Brain microvascular endothelial cell (primary cell): ENCODE measurements at regions not wholly inside any gene's neighbourhood (a gene's known extent, or its start where the extent isn't known, plus 50 kb on each side); places are given as distances from the start of the nearest gene placed in this dataset.

ENCODE experiments used
- DNase-seq: peaks from one replicate; pipeline ENCODE4 v3.0.0-alpha.2; 2020
- H3K27ac ChIP-seq: fragments of 250-450 bp; sonication (Bioruptor Pico); 2 replicates; pipeline ENCODE4 v1.5.1; 2020; ENCODE audit warnings: mild to moderate bottlenecking, moderate library complexity
- H3K27me3 ChIP-seq: fragments of 250-450 bp; sonication (Bioruptor Pico); replicated peaks from 2 replicates; pipeline ENCODE4 v1.5.1; 2020; ENCODE audit warnings: mild to moderate bottlenecking
- H3K36me3 ChIP-seq: fragments of 250-450 bp; sonication (Bioruptor Pico); replicated peaks from 2 replicates; pipeline ENCODE4 v1.5.1; 2020; ENCODE audit warnings: mild to moderate bottlenecking
- H3K4me3 ChIP-seq: 2 replicates; pipeline ENCODE4 v1.5.1; 2011; ENCODE audit warnings: low read depth, mild to moderate bottlenecking, control low read depth, low read length, moderate library complexity
- CTCF ChIP-seq: IDR thresholded peaks from 2 replicates; pipeline ENCODE4 v1.5.1; 2011; ENCODE audit warnings: low read depth, mild to moderate bottlenecking, moderate library complexity, low read length, control low read depth, inconsistent platforms; ENCODE audit errors: missing control alignments
- in situ Hi-C: cut with HindIII; loops from 2 replicates; pipeline ENCODE4 v1.10.0; 2017; ENCODE audit warnings: low sequenced_read_pairs, low pct_ligation_motif_present

- no peak for DNase-seq
- no peak for TF ChIP-seq CTCF
- in situ Hi-C loops: no loop called here
- Histone ChIP-seq H3K27ac (peak overlapping the region; percentile 96), H3K36me3 (no peaks in the 10 kb centered on the region), H3K27me3 (no peaks in the 10 kb centered on the region), H3K4me3 (no peak overlapping the region)
Observed at GRCh38 chr1:94324178-94324544, 86.8 kb upstream of the ARHGAP29 start.

DNA sequence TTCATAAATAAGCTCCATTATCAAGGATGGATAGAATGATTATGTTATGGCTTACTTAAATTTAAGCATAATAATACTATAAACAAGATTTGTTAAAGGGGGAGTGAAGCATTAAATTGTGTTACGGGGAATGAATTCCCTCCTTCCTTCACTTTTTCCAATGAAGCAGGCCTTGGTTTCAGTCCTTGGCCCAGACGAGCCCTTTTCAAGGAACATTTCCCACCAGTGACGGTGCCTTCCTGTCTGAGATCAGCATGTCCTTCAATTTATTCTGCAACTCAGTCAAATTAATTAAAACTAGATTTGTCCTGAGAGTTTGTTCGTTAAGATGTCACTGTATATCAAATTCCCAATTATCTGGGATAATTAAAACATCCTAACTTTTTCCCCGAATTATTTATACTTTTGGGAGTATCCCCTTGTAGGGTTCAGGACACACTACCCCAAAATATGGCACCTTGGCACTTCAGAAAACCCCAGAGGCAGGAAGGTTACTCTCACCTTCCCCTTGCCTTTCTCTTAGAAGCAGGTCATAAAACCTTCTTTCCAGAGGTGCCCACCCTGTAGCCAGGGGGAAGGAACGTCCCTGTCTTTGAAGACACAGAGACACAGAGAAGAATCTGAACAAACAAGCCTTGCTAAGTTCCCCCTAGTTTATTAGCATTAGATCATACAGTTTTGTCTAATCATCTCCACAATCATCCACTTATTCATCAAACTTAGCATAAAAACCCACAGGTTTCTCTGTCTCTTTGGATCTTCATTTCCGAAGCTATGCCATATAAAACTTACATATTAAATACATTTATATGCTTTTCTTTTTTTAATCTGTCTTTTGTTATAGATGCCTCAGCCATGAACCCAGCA lies 86.2 kb upstream of the ARHGAP29 start:
- H3K36me3 ChIP-seq: no peaks in the 10 kb centered on the region
- DNase-seq: no peak
- no peaks in the 10 kb centered on the region for H3K27me3 ChIP-seq
- in situ Hi-C loops: no loop called here
- no peak for TF ChIP-seq CTCF
- H3K4me3 ChIP-seq: no peak overlapping the region
- peak overlapping the region; percentile 96 for H3K27ac ChIP-seq

DNA sequence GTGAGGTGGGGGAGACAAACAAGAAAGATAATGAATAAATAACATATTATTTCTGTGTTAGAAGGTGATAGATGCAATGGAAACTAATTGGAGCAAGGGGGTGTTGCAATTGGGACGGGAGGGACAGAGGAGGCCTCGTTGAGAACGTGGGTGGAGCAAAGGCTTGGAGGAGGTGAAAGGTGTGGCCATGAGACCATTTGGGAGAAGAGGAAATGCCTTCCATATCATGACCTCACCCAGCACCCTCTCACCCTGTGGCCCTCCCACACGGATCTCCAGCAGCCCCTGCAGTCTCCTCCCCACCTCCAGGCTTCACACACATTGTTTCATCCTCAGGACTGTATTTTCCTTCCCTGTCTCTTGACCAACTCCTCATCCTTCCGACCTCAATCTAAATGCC lies 85.3 kb upstream of the ARHGAP29 start:
- Histone ChIP-seq H3K36me3 (no peaks in the 10 kb centered on the region), H3K4me3 (no peak overlapping the region), H3K27ac (peak overlapping the region; percentile 96), H3K27me3 (no peaks in the 10 kb centered on the region)
- TF ChIP-seq CTCF: no peak
- DNase-seq: peak; percentile 55
- in situ Hi-C loops: no loop called here

DNA sequence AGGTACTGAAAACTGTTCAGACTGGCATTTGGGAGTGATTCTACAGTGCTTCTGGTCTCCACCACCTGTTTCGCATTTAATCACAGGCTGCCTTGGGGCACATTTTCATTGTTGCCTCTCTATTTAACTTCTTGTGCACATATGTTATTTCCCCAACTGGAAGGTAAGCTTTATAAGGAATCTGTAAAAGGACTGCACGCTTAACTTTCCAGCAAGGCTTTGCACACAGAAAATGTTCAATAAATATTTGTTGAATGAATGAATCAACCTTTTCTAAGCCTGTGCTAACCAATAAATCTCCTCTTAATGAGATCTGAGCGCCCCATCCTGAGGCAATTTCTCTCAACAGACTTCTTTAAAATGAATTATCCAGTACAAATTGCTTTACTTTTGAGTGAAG lies 84.3 kb upstream of the ARHGAP29 start:
- no peaks in the 10 kb centered on the region for H3K36me3 ChIP-seq
- no peaks in the 10 kb centered on the region for H3K27me3 ChIP-seq
- no peak overlapping the region for H3K4me3 ChIP-seq
- no peak overlapping the region for H3K27ac ChIP-seq
- in situ Hi-C loops: no loop called here
- DNase-seq: no peak
- TF ChIP-seq CTCF: no peak

DNA sequence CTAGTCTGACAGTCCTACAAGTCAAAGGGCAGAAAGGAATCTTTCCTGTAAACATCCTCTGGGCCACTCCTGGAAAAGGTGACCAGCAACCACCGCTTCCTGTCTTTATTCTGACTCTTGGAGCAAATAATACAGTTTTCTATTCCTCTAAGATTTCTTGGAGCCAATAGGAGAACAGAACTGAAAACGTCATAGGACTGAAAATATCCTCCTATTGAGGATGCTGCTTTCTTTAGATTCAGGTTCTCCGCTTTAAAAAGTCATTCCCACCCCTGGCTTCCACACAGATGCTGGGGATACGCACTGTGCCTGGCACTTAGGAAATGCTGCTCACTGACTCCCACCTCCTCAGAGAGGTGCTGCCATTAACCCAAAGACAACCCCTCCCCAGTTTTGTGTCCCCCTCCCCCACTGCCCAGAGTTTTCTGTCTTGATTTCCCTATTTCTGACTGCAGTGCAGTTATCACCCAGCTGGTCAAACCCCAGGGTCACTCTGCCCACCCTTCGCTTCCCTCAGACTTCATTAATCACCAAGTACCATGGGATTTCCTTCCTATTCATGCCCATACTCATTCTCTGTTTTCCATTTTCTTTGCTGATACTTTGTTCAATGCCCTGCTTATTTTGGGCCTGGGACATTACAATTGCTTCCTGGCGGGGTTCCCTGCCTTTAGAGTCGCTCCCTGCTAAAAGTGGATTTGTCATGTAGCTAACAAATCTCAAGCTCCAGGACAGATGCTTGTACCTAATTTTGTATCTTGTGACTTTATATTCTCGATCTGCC lies 82.1 kb upstream of the ARHGAP29 start:
- no peak for DNase-seq
- no peaks in the 10 kb centered on the region for H3K27me3 ChIP-seq
- in situ Hi-C loops: no loop called here
- TF ChIP-seq CTCF: no peak
- H3K4me3 ChIP-seq: no peak overlapping the region
- H3K27ac ChIP-seq: no peak overlapping the region
- H3K36me3 ChIP-seq: no peaks in the 10 kb centered on the region
